ENCODE measurements at regions not wholly inside any gene's neighbourhood (a gene's known extent, or its start where the extent isn't known, plus 50 kb on each side); places are given as distances from the start of the nearest gene placed in this dataset.

GRCh38 chr12:46664761-46665287 is 161.0 kb downstream of the SLC38A4 start:
- no peak for TF ChIP-seq POLR2A (IDR thresholded peaks at IDR 0.05; ENCODE audit: low read depth, low read length)
- TF ChIP-seq, protein P1, sequence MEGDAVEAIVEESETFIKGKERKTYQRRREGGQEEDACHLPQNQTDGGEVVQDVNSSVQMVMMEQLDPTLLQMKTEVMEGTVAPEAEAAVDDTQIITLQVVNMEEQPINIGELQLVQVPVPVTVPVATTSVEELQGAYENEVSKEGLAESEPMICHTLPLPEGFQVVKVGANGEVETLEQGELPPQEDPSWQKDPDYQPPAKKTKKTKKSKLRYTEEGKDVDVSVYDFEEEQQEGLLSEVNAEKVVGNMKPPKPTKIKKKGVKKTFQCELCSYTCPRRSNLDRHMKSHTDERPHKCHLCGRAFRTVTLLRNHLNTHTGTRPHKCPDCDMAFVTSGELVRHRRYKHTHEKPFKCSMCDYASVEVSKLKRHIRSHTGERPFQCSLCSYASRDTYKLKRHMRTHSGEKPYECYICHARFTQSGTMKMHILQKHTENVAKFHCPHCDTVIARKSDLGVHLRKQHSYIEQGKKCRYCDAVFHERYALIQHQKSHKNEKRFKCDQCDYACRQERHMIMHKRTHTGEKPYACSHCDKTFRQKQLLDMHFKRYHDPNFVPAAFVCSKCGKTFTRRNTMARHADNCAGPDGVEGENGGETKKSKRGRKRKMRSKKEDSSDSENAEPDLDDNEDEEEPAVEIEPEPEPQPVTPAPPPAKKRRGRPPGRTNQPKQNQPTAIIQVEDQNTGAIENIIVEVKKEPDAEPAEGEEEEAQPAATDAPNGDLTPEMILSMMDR (conservative IDR thresholded peaks at IDR 0.05; ENCODE audit: low read depth, low read length) = no peak
- TF ChIP-seq CEBPB (IDR thresholded peaks at IDR 0.05; ENCODE audit: low read depth, low read length) = peak; percentile 72
- peak; percentile 81 for TF ChIP-seq MAFK (IDR thresholded peaks at IDR 0.05; ENCODE audit: low read depth, low read length)
- no peak for TF ChIP-seq USF2 (IDR thresholded peaks at IDR 0.05; ENCODE audit: low read depth, low read length)
- peak; percentile 26 for TF ChIP-seq RAD21 (IDR thresholded peaks at IDR 0.05; ENCODE audit: low read length)
- no peak for TF ChIP-seq RFX5 (IDR thresholded peaks at IDR 0.05; ENCODE audit: low read depth, low read length)
- peak; percentile 65; the same call in 1 of the 2 replicates for TF ChIP-seq MXI1 (IDR thresholded peaks at IDR 0.05; ENCODE audit: borderline replicate concordance, low read depth, low read length)

Measured in IMR-90 (cell line).